KMS-11 (cell line): ENCODE measurements at regions not wholly inside any gene's neighbourhood (a gene's known extent, or its start where the extent isn't known, plus 50 kb on each side); places are given as distances from the start of the nearest gene placed in this dataset.

Experiments
- H2AFZ ChIP-seq: fragments of 200-600 bp; sonication (generic); 2 replicates; pipeline ENCODE4 v1.6.1; 2016; ENCODE audit warnings: antibody characterized with exemption, mixed run types, low read depth
- H3K27ac ChIP-seq: fragments of 200-600 bp; sonication (generic); 2 replicates; pipeline ENCODE4 v1.6.1; 2016; ENCODE audit warnings: mild to moderate bottlenecking, mixed run types
- H3K27me3 ChIP-seq: fragments of 200-600 bp; sonication (generic); 2 replicates; pipeline ENCODE4 v1.6.1; 2017; ENCODE audit warnings: mild to moderate bottlenecking, low read depth, mixed run types, moderate library complexity; ENCODE audit not compliant: insufficient read depth
- H3K36me3 ChIP-seq: fragments of 200-600 bp; sonication (generic); 2 replicates; pipeline ENCODE4 v1.6.1; 2017; ENCODE audit warnings: mild to moderate bottlenecking, mixed run types; ENCODE audit not compliant: insufficient read depth
- H3K4me1 ChIP-seq: fragments of 200-600 bp; sonication (generic); 2 replicates; pipeline ENCODE4 v1.6.1; 2016; ENCODE audit warnings: mild to moderate bottlenecking, low read depth, mixed run types; ENCODE audit not compliant: poor library complexity, severe bottlenecking
- H3K4me2 ChIP-seq: fragments of 200-600 bp; sonication (generic); 2 replicates; pipeline ENCODE4 v1.7.0; 2016; ENCODE audit warnings: mild to moderate bottlenecking, mixed run types
- H3K4me3 ChIP-seq: fragments of 200-600 bp; sonication (generic); IDR thresholded peaks from 2 replicates; pipeline ENCODE4 v1.6.1; 2017; ENCODE audit warnings: low read depth, low read length, mixed read lengths; ENCODE audit not compliant: insufficient read depth
- H3K79me2 ChIP-seq: fragments of 200-600 bp; sonication (generic); 2 replicates; pipeline ENCODE4 v1.6.1; 2016; ENCODE audit warnings: low read depth, mixed run types; ENCODE audit not compliant: insufficient read depth
- H3K9ac ChIP-seq: fragments of 200-600 bp; sonication (generic); 2 replicates; pipeline ENCODE4 v1.6.1; 2016; ENCODE audit warnings: mild to moderate bottlenecking, mixed run types
- H4K20me1 ChIP-seq: fragments of 200-600 bp; sonication (generic); 2 replicates; pipeline ENCODE4 v1.6.1; 2016; ENCODE audit warnings: mild to moderate bottlenecking, mixed run types; ENCODE audit not compliant: insufficient read depth
- TF ChIP-seq, protein P1 (sequence below): fragments of 200-600 bp; sonication (generic); conservative IDR thresholded peaks from 2 replicates; pipeline ENCODE4 v1.6.1; 2017; ENCODE audit warnings: low read depth, mild to moderate bottlenecking, antibody characterized with exemption, low read length, moderate library complexity, mixed read lengths

DNA sequence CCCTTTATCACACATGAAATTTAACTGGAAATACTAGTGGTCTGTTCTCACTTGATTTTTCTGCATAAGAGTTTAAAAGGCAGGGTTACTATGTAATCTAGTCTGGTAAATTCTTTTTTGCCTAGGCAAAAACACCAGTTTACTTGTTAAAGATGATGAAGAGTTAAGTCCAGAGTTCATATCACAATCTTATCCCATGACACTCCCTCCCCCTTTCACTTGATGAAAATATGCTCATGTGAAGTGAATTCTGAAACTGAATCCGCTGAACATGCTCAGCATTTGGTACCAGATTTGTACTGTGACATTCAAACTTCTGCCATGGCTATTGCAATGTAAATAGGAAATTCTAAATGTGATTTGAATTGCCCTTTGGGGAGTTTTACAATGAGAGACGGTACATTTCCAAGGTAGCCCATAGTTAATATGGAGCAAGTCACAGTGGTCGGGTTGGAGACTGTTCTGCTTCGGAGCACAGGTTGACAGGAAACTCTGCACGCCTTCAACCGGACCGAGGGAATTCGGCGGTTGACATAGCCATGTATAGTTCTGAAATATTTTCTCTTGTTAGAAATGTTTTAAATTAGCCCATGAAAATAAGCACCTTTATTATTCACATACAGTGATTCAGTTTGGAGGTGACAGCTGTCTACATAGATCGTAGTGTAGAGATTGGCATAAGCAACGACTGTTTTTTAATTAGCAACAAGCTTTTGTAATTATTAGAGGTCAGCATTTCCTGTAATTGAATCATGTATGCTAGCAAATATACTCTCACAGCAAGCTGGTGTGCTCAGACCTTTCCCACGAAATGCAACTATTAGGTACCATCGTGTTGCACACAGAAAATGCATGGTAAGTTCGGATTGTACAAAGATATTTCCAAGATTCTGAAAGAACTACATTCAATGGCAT lies 768.6 kb upstream of the GOLIM4 start:
- Histone ChIP-seq H3K9ac (no peak overlapping the region), H4K20me1 (no peaks in the 10 kb centered on the region), H3K4me1 (no peaks in the 10 kb centered on the region), H3K4me2 (no peak overlapping the region), H3K4me3 (no peak overlapping the region), H3K79me2 (no peaks in the 10 kb centered on the region), H3K27ac (no peak overlapping the region), H3K36me3 (no peaks in the 10 kb centered on the region), H3K27me3 (no peaks in the 10 kb centered on the region), H2AFZ (no peak overlapping the region)
- TF ChIP-seq, protein P1, sequence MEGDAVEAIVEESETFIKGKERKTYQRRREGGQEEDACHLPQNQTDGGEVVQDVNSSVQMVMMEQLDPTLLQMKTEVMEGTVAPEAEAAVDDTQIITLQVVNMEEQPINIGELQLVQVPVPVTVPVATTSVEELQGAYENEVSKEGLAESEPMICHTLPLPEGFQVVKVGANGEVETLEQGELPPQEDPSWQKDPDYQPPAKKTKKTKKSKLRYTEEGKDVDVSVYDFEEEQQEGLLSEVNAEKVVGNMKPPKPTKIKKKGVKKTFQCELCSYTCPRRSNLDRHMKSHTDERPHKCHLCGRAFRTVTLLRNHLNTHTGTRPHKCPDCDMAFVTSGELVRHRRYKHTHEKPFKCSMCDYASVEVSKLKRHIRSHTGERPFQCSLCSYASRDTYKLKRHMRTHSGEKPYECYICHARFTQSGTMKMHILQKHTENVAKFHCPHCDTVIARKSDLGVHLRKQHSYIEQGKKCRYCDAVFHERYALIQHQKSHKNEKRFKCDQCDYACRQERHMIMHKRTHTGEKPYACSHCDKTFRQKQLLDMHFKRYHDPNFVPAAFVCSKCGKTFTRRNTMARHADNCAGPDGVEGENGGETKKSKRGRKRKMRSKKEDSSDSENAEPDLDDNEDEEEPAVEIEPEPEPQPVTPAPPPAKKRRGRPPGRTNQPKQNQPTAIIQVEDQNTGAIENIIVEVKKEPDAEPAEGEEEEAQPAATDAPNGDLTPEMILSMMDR = no peak; the same call in 1 of the 2 replicates

DNA sequence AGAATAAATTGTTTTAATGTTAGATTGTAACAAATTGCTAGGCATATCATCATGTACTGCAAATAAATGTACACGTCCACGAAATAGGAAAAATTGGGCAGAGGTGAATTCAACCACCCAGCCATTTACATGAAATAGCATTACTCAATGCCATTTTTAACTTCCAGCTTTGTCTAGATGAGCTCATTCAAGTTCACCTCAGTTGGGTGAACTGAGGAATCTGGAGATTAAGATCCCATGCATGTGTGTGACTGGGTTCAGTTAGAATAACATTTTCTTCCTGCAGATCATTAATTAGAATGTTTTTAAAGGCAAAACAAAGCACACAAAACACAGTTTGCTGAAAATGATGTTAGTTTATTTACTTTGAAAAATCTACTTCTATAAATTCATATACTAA lies 767.8 kb upstream of the GOLIM4 start:
- no peaks in the 10 kb centered on the region for H4K20me1 ChIP-seq
- H3K79me2 ChIP-seq = no peaks in the 10 kb centered on the region
- H3K36me3 ChIP-seq = no peaks in the 10 kb centered on the region
- H3K27me3 ChIP-seq = no peaks in the 10 kb centered on the region
- TF ChIP-seq, protein P1 = no peak
- H3K4me2 ChIP-seq = no peak overlapping the region
- H3K9ac ChIP-seq = no peak overlapping the region
- no peak overlapping the region for H3K27ac ChIP-seq
- H3K4me3 ChIP-seq = no peak overlapping the region
- H2AFZ ChIP-seq = no peak overlapping the region
- H3K4me1 ChIP-seq = no peaks in the 10 kb centered on the region

DNA sequence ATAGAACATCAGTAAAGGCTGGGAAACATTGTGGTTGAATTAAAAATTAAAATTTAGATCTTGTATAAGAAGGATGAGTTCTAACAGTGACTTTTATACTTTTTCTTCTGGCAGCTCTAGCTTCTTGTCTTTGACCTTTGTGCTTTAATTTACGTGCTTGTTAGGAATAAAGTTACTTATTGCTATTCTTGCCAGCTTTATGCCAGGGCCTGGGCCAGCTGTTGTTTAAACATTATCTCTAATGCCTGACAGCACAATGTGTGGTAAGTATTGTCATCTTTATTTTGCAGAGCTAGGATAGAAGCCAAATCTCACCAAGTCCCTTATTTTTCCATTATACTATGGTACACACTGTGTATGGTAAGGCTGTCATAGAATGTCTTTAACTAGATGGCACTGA lies 766.7 kb upstream of the GOLIM4 start:
- no peak overlapping the region for H3K9ac ChIP-seq
- no peaks in the 10 kb centered on the region for H4K20me1 ChIP-seq
- H3K79me2 ChIP-seq = no peaks in the 10 kb centered on the region
- H3K4me3 ChIP-seq = no peak overlapping the region
- H3K4me1 ChIP-seq = no peaks in the 10 kb centered on the region
- no peaks in the 10 kb centered on the region for H3K27me3 ChIP-seq
- H3K36me3 ChIP-seq = no peaks in the 10 kb centered on the region
- no peak overlapping the region for H3K4me2 ChIP-seq
- TF ChIP-seq, protein P1 = no peak
- H2AFZ ChIP-seq = no peak overlapping the region
- no peak overlapping the region for H3K27ac ChIP-seq

DNA sequence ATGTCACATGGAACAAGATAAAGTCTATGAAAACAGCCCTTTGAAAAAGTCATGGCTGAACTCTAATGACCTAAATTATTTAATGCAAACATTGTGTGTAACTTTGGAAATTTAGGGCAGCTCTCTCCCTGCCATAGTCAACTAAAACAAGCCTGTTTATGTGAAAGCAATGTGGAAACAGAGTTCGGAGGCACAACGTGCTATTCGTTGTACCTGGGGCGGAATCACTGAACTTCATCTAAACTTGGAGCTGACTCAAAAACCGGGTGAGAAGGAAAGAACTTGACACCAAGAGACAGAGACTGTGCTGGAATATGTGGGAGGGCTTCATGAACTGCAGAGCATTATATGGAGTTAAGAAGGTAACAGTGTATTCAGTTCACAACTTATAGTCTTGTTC lies 764.9 kb upstream of the GOLIM4 start:
- no peaks in the 10 kb centered on the region for H3K4me1 ChIP-seq
- H3K27ac ChIP-seq = no peak overlapping the region
- H3K79me2 ChIP-seq = no peaks in the 10 kb centered on the region
- no peak overlapping the region for H3K4me3 ChIP-seq
- H2AFZ ChIP-seq = no peak overlapping the region
- no peak overlapping the region for H3K4me2 ChIP-seq
- H3K36me3 ChIP-seq = no peaks in the 10 kb centered on the region; the same call in 1 of the 2 replicates
- no peaks in the 10 kb centered on the region for H4K20me1 ChIP-seq
- no peak overlapping the region for H3K9ac ChIP-seq
- TF ChIP-seq, protein P1 = no peak
- no peaks in the 10 kb centered on the region for H3K27me3 ChIP-seq
